GM18858 (cell line): ENCODE measurements at regions not wholly inside any gene's neighbourhood (a gene's known extent, or its start where the extent isn't known, plus 50 kb on each side); places are given as distances from the start of the nearest gene placed in this dataset.

Experiments used
- ATAC-seq: cut with Tn5 transposase; IDR thresholded peaks from one replicate; pipeline ENCODE4 v1.9.1; 2021; ENCODE audit not compliant: unreplicated experiment

DNA sequence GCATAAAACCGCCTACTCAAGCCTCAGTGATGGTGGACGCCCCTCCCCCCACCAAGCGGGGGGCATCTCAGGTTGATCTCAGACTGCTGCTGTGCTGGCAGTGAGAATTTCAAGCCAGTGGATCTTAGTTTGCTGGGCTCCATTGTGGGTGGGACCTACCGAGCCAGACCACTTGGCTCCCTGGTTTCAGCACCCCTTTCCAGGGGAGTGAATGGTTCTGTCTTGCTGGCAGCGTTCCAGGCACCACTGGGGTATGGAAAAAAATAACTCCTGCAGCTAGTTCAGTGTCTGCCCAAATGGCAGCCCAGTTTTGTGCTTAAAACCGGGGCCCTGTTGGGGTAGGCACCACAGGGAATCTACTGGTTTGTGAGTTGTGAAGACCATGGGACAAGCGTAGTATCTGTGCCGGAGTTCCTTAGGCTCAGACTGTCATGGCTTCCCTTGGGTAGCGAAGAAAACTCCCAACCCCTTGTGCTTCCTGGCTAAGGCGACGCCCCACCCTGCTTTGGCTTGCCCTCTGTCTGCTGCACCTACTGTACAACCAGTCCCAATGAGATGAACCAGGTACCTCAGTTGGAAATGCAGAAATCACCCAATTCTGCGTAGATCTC, 1334.5 kb upstream of the ADGRB3 start:
- ATAC-seq = no peak

DNA sequence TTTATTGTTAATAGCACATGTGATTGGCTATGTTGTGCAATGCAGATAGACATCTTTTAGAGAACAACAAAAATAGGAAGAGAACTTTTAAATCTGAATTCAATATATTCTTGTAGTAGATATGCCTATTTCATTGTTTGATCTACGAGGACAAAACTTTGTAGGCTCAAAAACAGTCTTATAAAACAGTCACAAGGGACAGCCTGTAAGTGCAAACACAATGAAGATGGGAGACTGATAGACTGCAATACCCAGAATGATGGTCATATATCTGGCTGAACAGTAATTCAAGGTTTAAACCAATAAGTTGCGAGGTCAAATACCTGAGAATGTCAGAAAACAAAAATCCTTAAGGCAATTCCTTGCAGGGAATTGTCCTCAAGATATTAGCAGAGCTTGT, 1342.9 kb upstream of the ADGRB3 start:
- no peak for ATAC-seq

DNA sequence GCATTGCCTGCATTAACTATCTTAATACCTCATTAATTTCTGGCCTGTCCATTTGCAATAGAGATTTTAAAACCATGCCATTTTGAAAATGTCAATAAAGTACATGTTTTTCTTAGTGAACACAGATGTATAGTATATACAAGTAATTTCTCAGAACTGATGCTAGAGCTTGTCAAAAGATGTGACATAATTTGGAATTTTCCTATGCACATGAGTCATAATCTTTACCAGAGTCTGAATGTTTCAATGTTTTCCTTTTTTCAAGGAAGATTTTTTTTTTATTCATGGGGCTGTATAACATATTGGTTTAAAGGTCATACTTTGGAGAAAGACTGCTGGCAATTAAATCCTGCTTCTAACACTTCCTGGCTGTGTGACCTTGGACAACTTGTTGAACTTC, 1347.5 kb upstream of the ADGRB3 start:
- no peak for ATAC-seq

DNA sequence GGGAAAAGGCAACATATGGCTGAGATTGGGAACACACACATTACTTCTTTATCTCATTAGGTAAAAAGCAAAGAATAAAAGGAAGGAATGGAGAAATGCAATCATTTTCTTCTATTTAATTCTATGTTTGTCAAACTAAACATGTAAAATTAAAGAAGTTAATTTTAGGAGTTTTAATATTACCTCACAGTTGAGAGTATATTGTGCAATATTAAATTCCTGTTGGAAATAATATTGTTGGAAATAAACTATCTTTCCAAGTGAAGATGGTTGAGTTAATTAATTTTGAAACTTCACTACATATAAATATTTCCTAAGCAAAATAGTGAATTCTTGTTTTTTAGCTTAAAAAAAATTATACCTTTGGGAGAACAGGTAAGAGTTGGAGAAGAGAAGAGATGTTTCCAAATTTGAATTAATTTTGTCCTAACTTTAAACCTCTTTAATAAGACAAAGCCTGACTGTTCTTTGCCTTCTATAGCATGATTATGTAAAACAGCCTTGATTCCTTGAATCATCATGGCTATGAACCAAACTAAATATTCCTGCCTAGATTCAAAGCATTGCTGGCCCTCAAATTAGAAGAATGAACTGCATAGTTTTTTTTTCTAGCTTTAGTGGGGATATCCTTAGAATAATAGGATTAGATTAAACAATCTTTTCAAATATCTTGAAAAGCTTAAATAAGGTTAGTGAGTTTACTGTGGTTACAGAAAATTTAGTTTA, 1349.1 kb upstream of the ADGRB3 start:
- no peak for ATAC-seq

DNA sequence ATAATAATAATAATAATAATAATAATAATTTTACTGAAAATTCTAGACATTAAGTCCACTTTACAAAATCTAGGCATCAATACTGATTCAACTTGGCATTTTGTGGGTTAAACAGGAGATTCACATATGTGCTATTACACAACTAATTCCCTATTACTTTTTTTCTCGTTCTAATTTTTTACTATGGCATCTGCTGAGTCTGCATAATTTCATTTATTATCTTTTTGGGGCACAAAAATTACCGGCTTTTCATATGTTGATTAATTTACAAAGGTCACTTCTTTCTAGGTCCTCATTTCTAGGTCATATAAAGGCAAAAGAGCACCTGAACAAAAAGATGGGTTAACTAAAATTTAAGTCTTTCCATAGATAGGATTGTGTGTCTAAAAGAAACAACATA, 1357.8 kb upstream of the ADGRB3 start:
- ATAC-seq = no peak

DNA sequence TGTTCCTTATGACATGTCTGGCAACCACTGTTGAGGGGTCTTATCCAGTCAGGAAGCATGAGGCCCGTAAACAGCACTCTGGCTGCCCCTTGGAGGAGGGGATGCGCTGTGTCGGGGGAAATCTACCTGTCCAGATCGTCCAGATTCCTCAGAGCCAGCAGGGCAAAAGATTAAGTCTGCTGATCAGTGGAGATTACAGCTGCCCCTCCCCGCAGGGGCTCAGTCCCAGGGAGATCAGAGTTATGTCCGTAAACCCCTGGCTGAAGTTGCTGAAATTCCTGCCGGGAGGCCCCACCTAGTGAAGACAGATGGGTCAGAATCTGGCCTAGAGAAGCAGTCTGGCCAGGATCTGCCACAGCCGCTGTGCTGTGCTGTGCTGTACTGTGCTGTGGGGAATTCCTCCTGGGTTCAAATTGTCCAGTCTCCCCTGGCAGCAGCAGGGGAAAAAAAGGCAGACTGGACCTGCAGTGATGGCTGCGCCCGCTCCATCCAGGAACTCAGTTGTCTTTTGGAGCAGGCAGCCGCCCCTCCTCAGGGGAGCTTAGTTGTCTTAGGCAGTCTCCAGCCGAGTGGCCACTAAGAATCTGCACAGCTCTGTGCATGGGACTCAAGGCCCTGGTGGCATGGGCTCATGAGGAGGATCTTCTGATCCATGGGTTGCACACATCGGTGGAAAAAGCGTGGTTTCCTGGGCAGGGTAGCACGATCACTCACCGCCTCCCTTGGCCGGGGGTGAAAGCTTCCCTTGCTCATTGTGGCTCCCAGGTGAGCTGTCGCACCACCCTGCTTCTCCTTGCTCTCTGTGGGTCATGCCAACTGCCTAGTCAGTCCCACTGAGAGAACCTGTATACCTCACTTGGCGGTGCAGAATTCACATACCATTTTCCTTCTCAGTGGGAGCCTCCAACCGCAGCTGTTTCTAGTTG, 1368.8 kb upstream of the ADGRB3 start:
- no peak for ATAC-seq

DNA sequence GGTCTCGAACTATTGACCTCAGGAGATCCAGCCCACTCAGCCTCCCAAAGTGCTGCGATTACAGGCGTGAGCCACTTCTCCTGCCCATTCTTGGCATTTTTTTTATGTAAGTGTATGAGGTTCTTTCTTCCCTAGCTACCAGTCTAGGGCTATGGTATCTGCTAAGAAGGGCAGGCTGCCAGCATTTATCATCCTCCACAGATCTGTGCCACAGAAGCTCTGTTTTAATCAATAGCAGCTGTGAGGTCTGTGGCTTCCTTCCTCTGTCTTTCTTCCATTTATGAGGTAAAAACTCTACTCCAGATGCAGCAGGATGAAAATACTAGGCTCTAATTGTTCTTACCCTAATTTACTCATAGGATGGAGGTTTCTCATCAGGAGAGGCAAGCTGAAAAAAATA, 1382.4 kb upstream of the ADGRB3 start:
- no peak for ATAC-seq

DNA sequence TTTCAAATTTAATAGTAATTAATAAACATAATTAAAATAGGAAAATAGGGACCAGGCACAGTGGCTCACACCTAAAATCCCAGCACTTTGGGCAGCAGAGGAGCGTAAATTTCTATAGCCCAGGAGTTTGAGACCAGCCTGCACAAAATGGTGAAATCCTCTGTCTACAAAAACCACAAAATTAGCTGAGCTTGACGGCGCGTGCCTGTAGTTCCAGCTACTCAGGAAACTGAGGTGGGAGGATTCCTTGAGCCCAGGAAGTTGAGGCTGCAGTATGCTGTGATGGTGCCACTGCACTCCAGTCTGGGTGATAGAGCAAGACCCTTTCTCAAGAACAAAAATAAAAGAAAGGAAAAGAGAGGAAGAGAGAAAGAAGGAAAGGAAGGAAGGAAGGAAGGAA, 1387.0 kb upstream of the ADGRB3 start:
- no peak for ATAC-seq

DNA sequence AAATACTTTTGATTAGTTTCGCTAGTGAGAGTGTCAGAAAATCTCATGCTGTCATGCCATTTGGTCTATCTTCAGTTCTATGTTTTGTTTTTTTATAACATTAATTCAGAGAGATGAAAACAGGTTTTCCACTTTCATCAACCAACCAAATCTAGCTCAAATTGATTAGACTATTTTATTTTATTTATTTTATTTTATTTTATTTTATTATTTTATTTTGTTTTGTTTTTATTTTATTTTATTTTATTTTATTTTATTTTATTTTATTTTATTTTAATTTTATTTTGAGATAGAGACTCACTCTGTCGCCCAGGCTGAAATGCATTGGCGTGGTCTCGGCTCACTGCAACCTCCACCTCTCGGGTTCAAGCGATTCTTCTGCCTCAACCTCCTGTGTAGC, 1391.0 kb upstream of the ADGRB3 start:
- ATAC-seq = no peak

DNA sequence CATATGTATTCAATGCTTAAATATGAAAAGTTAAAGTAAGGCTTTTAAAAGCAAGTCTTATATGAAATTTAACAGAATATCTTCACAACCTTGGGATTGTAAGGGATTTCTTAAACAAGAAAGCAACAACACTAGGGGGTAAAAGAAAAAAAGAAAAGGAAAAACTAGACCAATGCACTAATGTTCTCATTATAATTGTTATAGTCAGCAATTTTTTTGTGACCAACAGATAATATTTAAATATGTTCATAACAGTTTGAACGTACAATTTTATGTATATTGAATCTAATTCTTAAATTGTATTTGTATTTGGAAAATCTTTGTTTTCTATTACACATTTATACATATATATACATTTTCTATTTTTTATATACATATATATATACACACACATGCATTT, 1397.8 kb upstream of the ADGRB3 start:
- no peak for ATAC-seq

DNA sequence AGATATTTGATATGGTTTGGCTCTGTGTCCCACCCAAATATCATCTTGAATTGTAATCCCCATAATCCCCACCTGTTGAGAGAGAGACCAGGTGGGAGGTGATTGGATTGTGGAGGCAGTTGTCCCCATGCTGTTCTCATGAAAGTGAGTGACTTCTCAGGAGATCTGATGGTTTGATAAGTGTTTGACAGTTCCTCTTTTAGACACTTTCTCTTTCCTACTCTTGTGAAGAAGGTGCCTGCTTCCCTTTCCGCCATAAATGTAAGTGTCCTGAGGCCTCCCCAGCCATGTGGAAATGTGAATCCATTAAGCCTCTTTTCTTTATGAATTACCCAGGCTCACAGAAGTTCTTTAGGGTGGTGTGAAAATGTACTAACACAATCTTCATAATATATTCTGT, 1404.0 kb upstream of the ADGRB3 start:
- ATAC-seq = no peak

DNA sequence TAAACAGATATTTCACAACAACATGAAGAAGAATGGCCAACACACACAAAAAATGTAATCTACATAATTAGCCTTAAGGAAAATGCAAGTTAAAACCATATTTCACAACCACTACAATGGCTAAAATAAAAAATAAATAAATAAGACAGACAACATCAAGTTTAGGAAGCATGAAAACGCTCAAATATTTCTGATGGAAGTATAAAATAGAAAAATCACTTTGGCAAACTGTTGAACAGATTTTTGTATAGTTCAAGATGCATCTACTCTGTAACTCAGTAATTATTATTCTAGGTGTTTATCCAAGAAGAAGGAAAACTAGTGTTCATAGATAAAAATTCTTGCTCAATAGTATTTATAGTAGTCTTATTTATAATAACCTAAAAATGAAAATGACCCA, 1410.1 kb upstream of the ADGRB3 start:
- ATAC-seq = no peak

DNA sequence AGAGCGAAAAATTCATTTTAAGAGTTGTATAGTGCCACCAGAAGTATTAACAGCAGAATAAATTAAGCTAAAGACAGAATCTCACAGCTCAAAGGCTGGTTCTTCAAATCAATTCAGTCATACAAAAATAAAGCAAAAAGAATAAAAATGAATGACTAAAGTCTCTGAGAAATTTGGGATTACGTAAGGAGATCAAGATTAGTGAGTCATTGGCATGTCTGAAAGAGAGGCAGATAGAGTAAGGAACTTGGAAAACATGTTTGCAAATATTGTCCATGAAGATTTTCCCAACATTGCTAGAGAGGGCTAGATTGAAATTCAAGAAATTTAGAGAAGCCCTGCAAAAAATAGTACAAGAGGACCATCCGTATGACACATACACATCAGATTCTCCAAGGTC, 1413.9 kb upstream of the ADGRB3 start:
- no peak for ATAC-seq

DNA sequence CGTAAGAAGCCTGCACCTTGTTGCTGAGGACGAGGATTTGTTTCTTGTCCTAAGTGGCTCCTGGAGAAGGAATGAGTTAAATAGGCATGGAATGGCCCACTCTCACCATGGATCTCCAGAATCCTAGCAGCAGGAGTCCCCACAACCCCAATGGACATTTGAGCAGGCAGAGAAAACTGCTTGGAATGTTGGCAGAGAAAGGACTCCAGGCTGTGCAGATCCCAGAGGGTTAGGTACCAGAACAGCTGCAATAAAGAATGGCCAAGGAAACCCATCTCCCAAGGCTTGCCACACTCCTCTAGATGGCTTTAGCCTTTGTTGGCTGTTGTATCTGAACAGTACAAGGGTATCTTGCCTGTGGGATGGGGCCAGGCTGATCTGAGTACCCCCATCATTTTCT, 1415.7 kb upstream of the ADGRB3 start:
- ATAC-seq = no peak

DNA sequence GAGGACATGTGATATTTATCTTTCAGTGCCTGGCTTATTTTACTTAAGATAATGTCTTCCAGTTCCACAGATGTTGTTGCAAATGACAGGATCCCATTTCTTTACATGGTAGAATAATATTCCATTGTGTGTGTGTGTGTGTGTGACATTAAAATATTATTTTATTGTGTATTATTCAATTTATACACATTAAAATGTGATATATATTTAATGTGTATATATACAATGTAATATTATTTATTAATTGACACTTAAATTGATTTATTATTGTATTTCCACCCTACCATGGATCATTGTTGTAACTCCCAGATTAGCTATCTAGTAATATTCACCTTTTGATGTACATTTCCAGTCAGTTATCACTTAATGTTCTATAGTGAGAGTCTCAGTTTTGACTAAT, 1422.5 kb upstream of the ADGRB3 start:
- no peak for ATAC-seq

DNA sequence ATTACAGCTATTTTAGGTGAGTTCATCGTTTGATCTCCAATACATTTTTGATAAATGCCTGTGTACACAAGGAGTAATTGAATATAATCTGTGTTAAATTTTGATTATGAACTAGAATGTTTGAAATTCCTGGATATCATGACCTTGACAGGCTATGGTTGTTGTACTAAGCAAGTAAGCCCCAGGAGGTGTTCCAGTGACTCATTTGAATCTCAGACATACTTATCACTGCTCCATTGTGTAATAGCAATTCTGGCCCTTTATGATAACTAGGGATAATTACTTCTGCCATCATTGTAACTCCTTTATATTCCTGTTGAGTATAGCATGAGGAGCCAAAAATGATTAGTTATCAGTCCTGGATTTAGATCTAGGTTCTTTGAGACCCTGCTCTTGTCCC, 1424.6 kb upstream of the ADGRB3 start:
- ATAC-seq = no peak

DNA sequence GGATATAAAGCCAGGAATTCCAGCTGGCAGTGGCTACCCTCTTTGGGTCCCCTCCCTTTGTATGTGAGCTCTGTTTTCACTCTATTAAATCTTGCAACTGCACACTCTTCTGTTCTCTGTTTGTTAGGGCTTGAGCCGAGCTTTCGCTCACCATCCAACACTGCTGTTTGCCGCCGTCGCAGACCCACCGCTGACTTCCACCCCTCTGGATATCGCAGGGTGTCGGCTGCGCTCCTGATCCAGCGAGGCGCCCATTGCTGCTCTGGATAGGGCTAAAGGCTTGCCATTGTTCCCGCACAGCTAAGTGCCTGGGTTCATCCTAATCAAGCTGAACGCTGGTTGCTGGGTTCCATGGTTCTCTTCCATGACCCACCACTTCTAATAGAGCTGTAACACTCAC, 1433.5 kb upstream of the ADGRB3 start:
- ATAC-seq = no peak

DNA sequence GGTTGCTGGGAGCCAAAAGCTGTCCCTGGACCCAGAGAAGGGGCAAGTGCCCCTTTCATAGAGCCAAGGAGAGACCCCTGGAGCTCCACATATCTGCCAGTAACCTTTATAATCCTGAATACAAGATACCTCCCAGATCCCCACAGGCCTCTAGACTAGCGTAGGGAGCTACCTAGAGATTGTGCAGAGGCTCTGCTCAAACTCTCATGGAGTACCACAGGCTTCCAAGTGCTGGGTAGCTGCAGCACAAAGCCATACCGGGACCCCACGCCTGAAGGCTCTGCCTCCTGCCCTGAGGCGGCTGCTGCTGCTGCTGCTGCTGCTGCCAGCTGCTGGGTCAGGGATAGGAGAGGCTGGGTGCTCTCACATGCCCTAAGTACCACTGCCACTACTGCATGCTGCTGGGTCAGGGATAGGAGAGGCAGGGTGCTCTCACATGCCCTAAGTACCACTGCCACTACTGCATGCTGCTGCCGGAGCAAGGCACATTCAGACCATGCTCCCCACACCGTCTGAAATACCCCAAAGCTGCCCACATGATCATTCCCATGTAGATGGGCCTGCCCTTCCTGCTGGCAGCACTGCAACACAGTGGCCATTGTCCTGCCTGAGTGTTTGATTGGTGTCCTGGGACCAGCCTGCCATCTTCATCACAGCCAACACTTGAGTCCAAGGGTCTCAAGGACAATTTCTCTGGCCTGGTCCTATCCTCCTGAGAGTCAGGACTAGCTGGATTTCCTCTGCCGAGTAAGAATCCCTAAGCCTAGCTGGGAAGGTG, 1434.3 kb upstream of the ADGRB3 start:
- no peak for ATAC-seq

DNA sequence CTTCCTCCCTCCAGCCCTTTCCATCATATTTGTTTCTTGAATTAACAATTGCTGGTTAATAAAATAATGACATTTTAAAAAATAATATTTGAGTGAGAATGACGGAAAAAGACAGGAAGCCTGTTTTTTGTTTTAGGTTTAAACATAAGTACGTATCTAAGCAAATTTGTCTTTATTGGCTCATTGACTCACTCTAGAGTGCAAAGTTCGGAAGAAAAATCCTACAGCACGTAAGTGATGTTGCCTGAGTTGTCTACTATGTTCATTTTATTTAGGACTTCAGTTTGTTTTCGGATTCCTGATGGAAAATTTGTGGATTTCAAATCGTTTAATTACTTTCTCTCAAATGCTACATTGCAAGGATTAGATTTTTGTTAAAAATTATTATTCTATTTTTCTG, 1435.7 kb upstream of the ADGRB3 start:
- ATAC-seq = no peak

DNA sequence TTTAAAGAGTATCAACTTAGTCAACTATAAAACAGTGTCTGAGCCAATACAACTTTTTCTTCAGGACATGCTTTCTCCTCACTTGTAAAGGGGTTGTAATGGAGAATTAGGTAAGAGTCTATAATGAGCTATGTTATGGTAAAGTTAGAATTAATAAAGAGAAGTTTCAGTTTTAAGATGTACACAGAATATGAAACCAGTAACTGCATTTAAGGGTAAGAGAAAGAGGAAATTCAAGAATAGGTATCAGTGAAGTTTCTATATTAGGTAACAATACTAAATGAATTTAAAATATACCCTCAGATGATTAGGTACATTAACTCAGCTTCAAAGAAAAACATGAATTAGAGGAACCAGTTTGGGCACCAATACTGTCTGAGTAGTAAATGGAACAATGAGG, 1444.3 kb upstream of the ADGRB3 start:
- no peak for ATAC-seq

DNA sequence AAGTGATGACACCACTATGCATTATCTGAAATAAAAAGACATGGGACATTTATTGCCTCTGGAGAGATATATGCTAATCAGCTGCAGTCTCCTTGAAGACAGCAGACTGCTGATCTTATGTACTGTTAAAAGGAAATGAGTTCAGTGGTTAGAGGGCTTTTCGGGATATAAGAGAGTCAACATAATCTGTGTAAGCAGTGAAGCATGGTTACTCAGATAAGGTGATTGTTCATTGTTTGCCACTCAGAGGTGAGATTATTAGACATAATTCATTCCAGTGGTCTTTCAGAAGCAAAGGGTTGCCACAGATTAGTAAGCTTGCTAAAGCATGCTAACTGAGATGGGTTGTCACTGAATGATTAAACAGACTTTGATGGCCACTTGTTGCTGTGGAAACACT, 1450.7 kb upstream of the ADGRB3 start:
- no peak for ATAC-seq
